ENCODE measurements at regions not wholly inside any gene's neighbourhood (a gene's known extent, or its start where the extent isn't known, plus 50 kb on each side); places are given as distances from the start of the nearest gene placed in this dataset.

DNA sequence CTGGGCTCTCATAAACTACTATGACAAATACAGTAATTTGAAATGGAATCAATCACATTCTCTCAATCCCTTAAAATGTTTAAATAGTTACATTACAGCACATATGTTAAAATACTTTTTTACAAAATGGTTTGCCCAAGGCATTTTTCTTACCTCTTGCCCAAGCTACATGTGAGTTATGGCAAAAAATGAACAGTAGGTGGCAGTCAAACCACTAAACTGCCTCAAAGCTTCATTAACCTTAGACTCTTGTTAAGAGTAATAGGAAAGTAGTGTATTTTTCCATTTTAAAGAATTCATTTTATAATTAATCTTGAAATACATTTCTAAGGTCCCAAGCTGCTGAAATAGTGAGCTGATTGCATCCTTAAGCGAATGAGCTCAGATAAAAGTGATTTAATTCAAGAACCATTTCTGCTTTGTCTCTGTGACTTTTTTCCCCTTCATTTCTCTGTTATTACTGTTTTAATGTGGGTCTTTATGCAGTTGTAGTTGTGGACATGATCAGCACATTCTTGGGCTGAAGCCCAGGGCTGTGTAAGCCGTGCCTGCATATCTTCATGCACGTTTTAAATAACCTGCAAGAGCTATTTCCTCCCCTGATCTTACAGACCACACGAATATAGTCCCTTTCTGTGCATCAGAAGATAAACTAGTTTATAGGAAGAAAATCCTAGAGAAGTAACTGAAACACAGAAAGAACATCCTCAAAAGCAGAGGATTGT is 311.8 kb downstream of the LNPK start:
- Histone ChIP-seq H3K4me2 (ENCODE audit: low read length) (no peak overlapping the region), H3K27ac (ENCODE audit: low read depth, low read length) (no peak overlapping the region), H3K9ac (ENCODE audit: low read length) (no peak overlapping the region), H2AFZ (ENCODE audit: low read depth, low read length, poor library complexity, severe bottlenecking) (no peak overlapping the region), H3K79me2 (ENCODE audit: insufficient read depth, low read length) (no peaks in the 10 kb centered on the region), H3K27me3 (ENCODE audit: insufficient read depth, low read length) (no peaks in the 10 kb centered on the region), H3K9me2 (ENCODE audit: insufficient read depth) (no peaks in the 10 kb centered on the region), H3K9me3 (ENCODE audit: control insufficient read depth in 1 of 2, insufficient read depth in 1 of 2, low read depth in 1 of 2, low read length in 2 of 2) (no peaks in the 10 kb centered on the region), H3K4me1 (ENCODE audit: control insufficient read depth in 1 of 2, insufficient read depth in 2 of 2, low read length in 2 of 2) (no peaks in the 10 kb centered on the region), H3K4me3 (replicated peaks in 1 of 2; ENCODE audit: low read depth in 1 of 2, low read length in 2 of 2) (no peak overlapping the region), H4K20me1 (ENCODE audit: insufficient read depth) (no peaks in the 10 kb centered on the region; the same call in 1 of the 2 replicates), H3K36me3 (ENCODE audit: control insufficient read depth in 1 of 2, insufficient read depth in 2 of 2, low read length in 2 of 2) (no peaks in the 10 kb centered on the region)
- BruUV-seq (replicated peaks) = no TSS peak
- TF ChIP-seq EGR1 (IDR thresholded peaks at IDR 0.05; ENCODE audit: low read depth) = no peak
- TF ChIP-seq, protein P1, sequence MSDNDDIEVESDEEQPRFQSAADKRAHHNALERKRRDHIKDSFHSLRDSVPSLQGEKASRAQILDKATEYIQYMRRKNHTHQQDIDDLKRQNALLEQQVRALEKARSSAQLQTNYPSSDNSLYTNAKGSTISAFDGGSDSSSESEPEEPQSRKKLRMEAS (IDR thresholded peaks at IDR 0.05) = peak; percentile 24; the same call in 1 of the 2 replicates
- TF ChIP-seq, protein P2, sequence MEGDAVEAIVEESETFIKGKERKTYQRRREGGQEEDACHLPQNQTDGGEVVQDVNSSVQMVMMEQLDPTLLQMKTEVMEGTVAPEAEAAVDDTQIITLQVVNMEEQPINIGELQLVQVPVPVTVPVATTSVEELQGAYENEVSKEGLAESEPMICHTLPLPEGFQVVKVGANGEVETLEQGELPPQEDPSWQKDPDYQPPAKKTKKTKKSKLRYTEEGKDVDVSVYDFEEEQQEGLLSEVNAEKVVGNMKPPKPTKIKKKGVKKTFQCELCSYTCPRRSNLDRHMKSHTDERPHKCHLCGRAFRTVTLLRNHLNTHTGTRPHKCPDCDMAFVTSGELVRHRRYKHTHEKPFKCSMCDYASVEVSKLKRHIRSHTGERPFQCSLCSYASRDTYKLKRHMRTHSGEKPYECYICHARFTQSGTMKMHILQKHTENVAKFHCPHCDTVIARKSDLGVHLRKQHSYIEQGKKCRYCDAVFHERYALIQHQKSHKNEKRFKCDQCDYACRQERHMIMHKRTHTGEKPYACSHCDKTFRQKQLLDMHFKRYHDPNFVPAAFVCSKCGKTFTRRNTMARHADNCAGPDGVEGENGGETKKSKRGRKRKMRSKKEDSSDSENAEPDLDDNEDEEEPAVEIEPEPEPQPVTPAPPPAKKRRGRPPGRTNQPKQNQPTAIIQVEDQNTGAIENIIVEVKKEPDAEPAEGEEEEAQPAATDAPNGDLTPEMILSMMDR (IDR thresholded peaks at IDR 0.05 in 2 of 3, conservative IDR thresholded peaks at IDR 0.05 in 1 of 3; ENCODE audit: borderline replicate concordance in 1 of 3, insufficient read depth in 1 of 3, low read depth in 2 of 3, low read length in 2 of 3) = peak; percentile 56 to 80 (median 78)
- TF ChIP-seq RAD21 (IDR thresholded peaks at IDR 0.05; ENCODE audit: low read depth) = peak; percentile 78
- no peak; the same call in 1 of the 2 replicates for TF ChIP-seq CEBPB (IDR thresholded peaks at IDR 0.05; ENCODE audit: low read depth)
- ATAC-seq (peak; percentile 78), DNase-seq (ENCODE audit: low read depth, low spot score) (peak; percentile 58)
- intact Hi-C loops (cut with micrococcal nuclease) = loop anchor here (1.0 to 2.0 kb wide), 4 partner anchors 324 to 407 kb away; no protein-coding TSS in a partner anchor
- CTCF ChIA-PET = interaction anchor here (0.6 to 2.1 kb wide), 11 partner anchors 11 to 993 kb away, joined by 3 to 14 read pairs (median 5); no protein-coding TSS in a partner anchor
- POLR2A ChIA-PET = interaction anchor here (0.8 kb wide), 1 partner anchor 407 kb away, joined by 3 read pairs; no protein-coding TSS in a partner anchor
- RAD21 ChIA-PET (ENCODE audit: low non-redundant PET in 1 of 2, low total read pairs in 2 of 2, uncharacterized antibody in 2 of 2, unreplicated experiment in 2 of 2) = interaction anchor here in 1 of 2 experiments (1.1 kb wide), 1 partner anchor 407 kb away, joined by 4 read pairs; no protein-coding TSS in a partner anchor

DNA sequence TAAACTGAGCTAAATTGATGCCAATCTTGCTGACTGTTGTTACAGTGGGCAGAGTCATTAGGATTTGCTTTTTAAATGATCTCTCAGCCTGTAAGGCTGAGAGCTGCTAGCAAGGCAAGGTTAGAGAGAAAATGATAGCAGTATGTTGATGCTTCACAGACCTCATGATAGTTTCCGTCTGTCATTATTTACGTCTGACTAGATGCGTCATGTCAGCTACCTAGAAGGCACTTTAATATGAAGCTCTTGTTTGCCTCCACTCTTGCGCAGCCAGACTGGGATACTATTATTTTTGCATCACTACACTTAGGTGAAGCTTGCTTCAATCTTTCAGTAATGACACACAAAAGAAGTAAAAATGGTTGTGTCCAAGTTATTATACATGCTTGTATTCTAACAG is 313.8 kb downstream of the LNPK start:
- H4K20me1 ChIP-seq (ENCODE audit: insufficient read depth) = no peaks in the 10 kb centered on the region; the same call in 1 of the 2 replicates
- ATAC-seq = no peak
- intact Hi-C loops (cut with micrococcal nuclease) = no loop called here
- no peak overlapping the region for H3K27ac ChIP-seq (ENCODE audit: low read depth, low read length)
- CTCF ChIA-PET = interaction anchor here (1.3 to 1.6 kb wide), 2 partner anchors 9 to 409 kb away, joined by 3 to 6 read pairs; no protein-coding TSS in a partner anchor
- H3K27me3 ChIP-seq (ENCODE audit: insufficient read depth, low read length) = no peaks in the 10 kb centered on the region
- H3K4me3 ChIP-seq (replicated peaks in 1 of 2; ENCODE audit: low read depth in 1 of 2, low read length in 2 of 2) = no peak overlapping the region
- no peak overlapping the region for H3K4me2 ChIP-seq (ENCODE audit: low read length)
- no peaks in the 10 kb centered on the region for H3K79me2 ChIP-seq (ENCODE audit: insufficient read depth, low read length)
- DNase-seq (ENCODE audit: low read depth, low spot score) = no peak
- BruUV-seq (replicated peaks) = no TSS peak
- no peaks in the 10 kb centered on the region for H3K9me3 ChIP-seq (ENCODE audit: control insufficient read depth in 1 of 2, insufficient read depth in 1 of 2, low read depth in 1 of 2, low read length in 2 of 2)
- RAD21 ChIA-PET (ENCODE audit: low non-redundant PET in 1 of 2, low total read pairs in 2 of 2, uncharacterized antibody in 2 of 2, unreplicated experiment in 2 of 2) = no interaction called here
- no peak overlapping the region for H2AFZ ChIP-seq (ENCODE audit: low read depth, low read length, poor library complexity, severe bottlenecking)
- no peaks in the 10 kb centered on the region for H3K4me1 ChIP-seq (ENCODE audit: control insufficient read depth in 1 of 2, insufficient read depth in 2 of 2, low read length in 2 of 2)
- H3K9ac ChIP-seq (ENCODE audit: low read length) = no peak overlapping the region
- no peaks in the 10 kb centered on the region for H3K36me3 ChIP-seq (ENCODE audit: control insufficient read depth in 1 of 2, insufficient read depth in 2 of 2, low read length in 2 of 2)
- no peaks in the 10 kb centered on the region for H3K9me2 ChIP-seq (ENCODE audit: insufficient read depth)
- POLR2A ChIA-PET = no interaction called here
- no peak for TF ChIP-seq EGR1 (IDR thresholded peaks at IDR 0.05; ENCODE audit: low read depth)
